Breast epithelium (tissue), 4 donors: ENCODE measurements at regions not wholly inside any gene's neighbourhood (a gene's known extent, or its start where the extent isn't known, plus 50 kb on each side); places are given as distances from the start of the nearest gene placed in this dataset.

Experiments
- DNase-seq, 2 donors: peaks; one replicate each; pipeline ENCODE4 v3.0.0-alpha.2; 2019; ENCODE audit warnings: low spot score in 2 of 2
- H3K27ac ChIP-seq, 2 donors: fragments of 200-600 bp; sonication (generic) in 1 of 2; one replicate each; pipeline ENCODE4 v1.5.1; 2016 to 2019; ENCODE audit warnings: mild to moderate bottlenecking in 1 of 2
- H3K27me3 ChIP-seq, 2 donors: fragments of 200-600 bp; sonication (generic) in 1 of 2; one replicate each; pipeline versions ENCODE4 v1.5.1 to v1.6.0; 2017 to 2019; ENCODE audit warnings: control low read depth in 1 of 2, mild to moderate bottlenecking in 1 of 2
- H3K36me3 ChIP-seq: fragments of 200-600 bp; one replicate; pipeline ENCODE4 v1.5.1; 2019
- H3K4me1 ChIP-seq, 2 donors: fragments of 200-600 bp; sonication (generic); one replicate each; pipeline ENCODE4 v1.5.1; 2016 to 2019; ENCODE audit warnings: control low read depth in 1 of 2
- H3K4me3 ChIP-seq, 3 donors: fragments of 200-600 bp; sonication (generic); 1 replicate in 2 of 3; 2 replicates in 1 of 3; pipeline ENCODE4 v1.5.1; 2016 to 2019; ENCODE audit warnings: mild to moderate bottlenecking in 3 of 3, moderate library complexity in 2 of 3
- H3K9me3 ChIP-seq, 2 donors: fragments of 200-600 bp; sonication (generic) in 1 of 2; one replicate each; pipeline ENCODE4 v1.5.1; 2016 to 2019; ENCODE audit warnings: control low read depth in 1 of 2
- CTCF ChIP-seq, 3 donors: fragments of 450-650 bp; IDR thresholded peaks; one replicate each; pipeline ENCODE4 v1.5.1; 2016 to 2017; ENCODE audit warnings: antibody characterized with exemption in 3 of 3, mild to moderate bottlenecking in 3 of 3, moderate library complexity in 3 of 3
- POLR2A ChIP-seq: fragments of 450-650 bp; IDR thresholded peaks from one replicate; pipeline ENCODE4 v1.6.1; 2016; ENCODE audit warnings: antibody characterized with exemption, mild to moderate bottlenecking, moderate library complexity
- POLR2AphosphoS5 ChIP-seq, 3 donors: sonication (generic); formaldehyde crosslinking; IDR thresholded peaks; one replicate each; pipeline ENCODE4 v1.6.1; 2017; ENCODE audit warnings: antibody characterized with exemption in 3 of 3
- intact Hi-C: fragments of 100-400 bp; cut with DNase I; formaldehyde crosslinking; loops from one replicate; pipeline ENCODE4 v1.15.1; 2023; ENCODE audit warnings: low total_unique reads

- Histone ChIP-seq H3K4me3 (no peak overlapping the region), H3K27ac (peak overlapping the region; percentile 1 to 23), H3K4me1 (no peaks in the 10 kb centered on the region), H3K36me3 (no peaks in the 10 kb centered on the region), H3K9me3 (peaks cover 4 to 11% of the 10 kb centered on the region in 2 donors), H3K27me3 (no peaks in the 10 kb centered on the region)
- intact Hi-C loops, result no loop called here
- no peak for TF ChIP-seq CTCF (IDR thresholded peaks at IDR 0.05)
- TF ChIP-seq POLR2A, result no peak
- no peak for TF ChIP-seq POLR2AphosphoS5 (IDR thresholded peaks at IDR 0.05)
- DNase-seq, result no peak
These were observed 91.6 kb upstream of the ATF7IP start for GRCh38 chr12:14273913-14274311.

- DNase-seq, result no peak
- H3K9me3 ChIP-seq, result peaks cover 4 to 9% of the 10 kb centered on the region in 2 donors
- TF ChIP-seq POLR2A (no peak), POLR2AphosphoS5 (IDR thresholded peaks at IDR 0.05) (no peak), CTCF (IDR thresholded peaks at IDR 0.05) (no peak)
- H3K36me3 ChIP-seq, result no peaks in the 10 kb centered on the region
- no peaks in the 10 kb centered on the region for H3K27me3 ChIP-seq
- intact Hi-C loops, result no loop called here
- H3K4me3 ChIP-seq, result no peak overlapping the region
- H3K4me1 ChIP-seq, result no peaks in the 10 kb centered on the region
- H3K27ac ChIP-seq, result no peak overlapping the region
These were observed 90.4 kb upstream of the ATF7IP start for GRCh38 chr12:14275111-14275510.

GRCh38 chr12:14275886-14276285 lies 89.6 kb upstream of the ATF7IP start:
- Histone ChIP-seq H3K4me1 (no peaks in the 10 kb centered on the region), H3K27ac (no peak overlapping the region), H3K27me3 (no peaks in the 10 kb centered on the region), H3K36me3 (no peaks in the 10 kb centered on the region), H3K4me3 (no peak overlapping the region), H3K9me3 (peaks cover under 1 to 2% of the 10 kb centered on the region in 2 donors)
- TF ChIP-seq POLR2AphosphoS5 (IDR thresholded peaks at IDR 0.05), result no peak
- TF ChIP-seq POLR2A, result no peak
- no peak for TF ChIP-seq CTCF (IDR thresholded peaks at IDR 0.05)
- intact Hi-C loops, result no loop called here
- DNase-seq, result no peak

- Histone ChIP-seq H3K4me3 (no peak overlapping the region), H3K36me3 (no peaks in the 10 kb centered on the region), H3K27me3 (no peaks in the 10 kb centered on the region), H3K4me1 (no peaks in the 10 kb centered on the region), H3K27ac (peak overlapping the region; percentile 65 to 81), H3K9me3 (no peaks in the 10 kb centered on the region)
- peak in 1 of 2 donors; percentile 56 for DNase-seq
- TF ChIP-seq POLR2AphosphoS5 (IDR thresholded peaks at IDR 0.05) (no peak), POLR2A (no peak), CTCF (IDR thresholded peaks at IDR 0.05) (no peak)
- intact Hi-C loops, result no loop called here
These were observed 87.1 kb upstream of the ATF7IP start for GRCh38 chr12:14278294-14278953.

- Histone ChIP-seq H3K36me3 (no peaks in the 10 kb centered on the region), H3K27ac (no peak overlapping the region), H3K27me3 (no peaks in the 10 kb centered on the region), H3K4me3 (no peak overlapping the region), H3K4me1 (no peaks in the 10 kb centered on the region), H3K9me3 (no peaks in the 10 kb centered on the region)
- TF ChIP-seq CTCF (IDR thresholded peaks at IDR 0.05) (no peak), POLR2A (no peak)
- intact Hi-C loops, result no loop called here
- no peak for DNase-seq
These were observed 85.6 kb upstream of the ATF7IP start for GRCh38 chr12:14279845-14280244.
